HCT116 (cell line): ENCODE measurements at regions not wholly inside any gene's neighbourhood (a gene's known extent, or its start where the extent isn't known, plus 50 kb on each side); places are given as distances from the start of the nearest gene placed in this dataset.

Experiments used
- ATAC-seq: fragments of 200-7000 bp; cut with Tn5 transposase; 2 replicates; pipeline ENCODE4 v1.9.1; 2020; ENCODE audit warnings: mild to moderate bottlenecking, moderate library complexity
- BruUV-seq: library from RNA; stranded (reverse); fragments of 400-500 nt; replicated peaks from 2 replicates; lab custom pipeline; 2021; lab: Mats Ljungman, UMichigan
- CTCF ChIA-PET: fragments of 300-600 bp; sonication (Branson Sonifier 250); formaldehyde crosslinking; loops from one replicate; lab custom pipeline; 2021; ENCODE audit warnings: antibody characterized with exemption; lab: Charles Lee
- POLR2A ChIA-PET: fragments of 300-600, 350-600 bp; sonication (Branson Sonifier 250); formaldehyde crosslinking; loops from one replicate; lab custom pipeline; 2021; ENCODE audit warnings: antibody characterized with exemption; lab: Charles Lee
- RAD21 ChIA-PET, 2 experiments: fragments of 300-600 bp; sonication (Branson Sonifier 250); formaldehyde crosslinking; loops; one replicate each; lab custom pipeline; 2023; ENCODE audit warnings: low total read pairs in 2 of 2; ENCODE audit not compliant: uncharacterized antibody in 2 of 2, unreplicated experiment in 2 of 2, low non-redundant PET in 1 of 2; lab: Charles Lee
- DNase-seq: peaks from one replicate; pipeline ENCODE4 v3.0.0-alpha.2; 2010; ENCODE audit warnings: low read depth, low spot score
- H2AFZ ChIP-seq: fragments of 200-600 bp; shearing (Covaris generic), sonication (generic); 2 replicates; pipeline ENCODE4 v1.6.1; 2017; ENCODE audit warnings: low read depth, mixed run types, mixed read lengths, antibody characterized with exemption, low read length; ENCODE audit not compliant: poor library complexity, severe bottlenecking
- H3K27ac ChIP-seq: 2 replicates; pipeline ENCODE4 v1.5.1; 2012; ENCODE audit warnings: low read depth, low read length
- H3K27me3 ChIP-seq: fragments of 200-600 bp; sonication (generic); 2 replicates; pipeline ENCODE4 v1.6.1; 2016; ENCODE audit warnings: mixed run types, low read length, mixed read lengths; ENCODE audit not compliant: insufficient read depth
- H3K36me3 ChIP-seq, 2 experiments: fragments of 200-500 bp in 1 of 2; fragments of 200-600 bp in 1 of 2; sonication (Bioruptor generic) in 1 of 2; sonication (generic) in 1 of 2; 2 replicates each; pipeline versions ENCODE4 v1.5.1 to v1.6.1; 2014 to 2016; ENCODE audit warnings: low read length in 2 of 2, inconsistent platforms in 1 of 2, mixed read lengths in 1 of 2, mixed run types in 1 of 2; ENCODE audit not compliant: insufficient read depth in 2 of 2, control insufficient read depth in 1 of 2
- H3K4me1 ChIP-seq, 2 experiments: fragments of 200-600 bp in 1 of 2; sonication (generic) in 1 of 2; 2 replicates each; pipeline versions ENCODE4 v1.5.1 to v1.6.1; 2012 to 2017; ENCODE audit warnings: low read length in 2 of 2, inconsistent platforms in 1 of 2, mild to moderate bottlenecking in 1 of 2, mixed read lengths in 1 of 2, mixed run types in 1 of 2, moderate library complexity in 1 of 2; ENCODE audit not compliant: insufficient read depth in 2 of 2, control insufficient read depth in 1 of 2
- H3K4me2 ChIP-seq: fragments of 200-600 bp; sonication (generic); 2 replicates; pipeline ENCODE4 v1.6.1; 2017; ENCODE audit warnings: mixed run types, low read length, mixed read lengths
- H3K4me3 ChIP-seq, 2 experiments: fragments of 200-600 bp in 1 of 2; sonication (generic) in 1 of 2; replicated peaks in 1 of 2; 2 replicates each; pipeline ENCODE4 v1.5.1; 2011 to 2016; ENCODE audit warnings: low read length in 2 of 2, control low read depth in 1 of 2, low read depth in 1 of 2, mild to moderate bottlenecking in 1 of 2, mixed read lengths in 1 of 2, mixed run types in 1 of 2
- H3K79me2 ChIP-seq: fragments of 200-600 bp; sonication (generic); 2 replicates; pipeline ENCODE4 v1.6.1; 2017; ENCODE audit warnings: mild to moderate bottlenecking, mixed run types, low read length, moderate library complexity, mixed read lengths; ENCODE audit not compliant: insufficient read depth
- H3K9ac ChIP-seq: fragments of 200-600 bp; sonication (generic); 2 replicates; pipeline ENCODE4 v1.6.1; 2016; ENCODE audit warnings: low read length, mixed read lengths
- H3K9me2 ChIP-seq: fragments of 200-600 bp; sonication (generic), shearing (Covaris generic); 2 replicates; pipeline ENCODE4 v1.6.1; 2017; ENCODE audit warnings: mixed run types, mild to moderate bottlenecking, moderate library complexity; ENCODE audit not compliant: insufficient read depth
- H3K9me3 ChIP-seq, 2 experiments: fragments of 200-500 bp in 1 of 2; fragments of 200-600 bp in 1 of 2; sonication (Bioruptor generic) in 1 of 2; sonication (generic) in 1 of 2; 2 replicates each; pipeline ENCODE4 v1.6.1; 2014 to 2017; ENCODE audit warnings: low read length in 2 of 2, mixed read lengths in 2 of 2, inconsistent platforms in 1 of 2, low read depth in 1 of 2, mild to moderate bottlenecking in 1 of 2, mixed run types in 1 of 2, moderate library complexity in 1 of 2; ENCODE audit not compliant: control insufficient read depth in 1 of 2, insufficient read depth in 1 of 2
- H4K20me1 ChIP-seq: fragments of 200-600 bp; sonication (generic), shearing (Covaris generic); 2 replicates; pipeline ENCODE4 v1.6.1; 2017; ENCODE audit warnings: mixed run types, mild to moderate bottlenecking, moderate library complexity; ENCODE audit not compliant: insufficient read depth
- CBX3 ChIP-seq: IDR thresholded peaks from 2 replicates; pipeline ENCODE4 v1.6.1; 2012; ENCODE audit warnings: low read depth
- CTCF ChIP-seq, 3 experiments: fragments of 200-600 bp in 1 of 3; sonication (generic) in 1 of 3; IDR thresholded peaks in 2 of 3; conservative IDR thresholded peaks in 1 of 3; 2 replicates each; pipeline ENCODE4 v1.5.1; 2012 to 2017; ENCODE audit warnings: low read depth in 2 of 3, low read length in 2 of 3, antibody characterized with exemption in 1 of 3, borderline replicate concordance in 1 of 3, control low read depth in 1 of 3, mild to moderate bottlenecking in 1 of 3, mixed read lengths in 1 of 3, mixed run types in 1 of 3, moderate library complexity in 1 of 3; ENCODE audit not compliant: insufficient read depth in 1 of 3
- EGR1 ChIP-seq: IDR thresholded peaks from 2 replicates; pipeline ENCODE4 v1.6.1; 2012; ENCODE audit warnings: low read depth
- ELF1 ChIP-seq: IDR thresholded peaks from 2 replicates; pipeline ENCODE4 v1.6.1; 2012; ENCODE audit warnings: low read depth, borderline replicate concordance
- EZH2 ChIP-seq: fragments of 200-600 bp; sonication (generic); IDR thresholded peaks from 2 replicates; pipeline ENCODE4 v1.6.1; 2017; ENCODE audit warnings: antibody characterized with exemption, mixed run types
- EZH2phosphoT487 ChIP-seq: fragments of 200-600 bp; IDR thresholded peaks from 2 replicates; pipeline ENCODE4 v1.6.1; 2018; ENCODE audit warnings: antibody characterized with exemption, borderline replicate concordance
- FOSL1 ChIP-seq: IDR thresholded peaks from 2 replicates; pipeline ENCODE4 v1.6.1; 2012; ENCODE audit warnings: low read depth
- JUND ChIP-seq: IDR thresholded peaks from 2 replicates; pipeline ENCODE4 v1.6.1; 2012
- POLR2A ChIP-seq: IDR thresholded peaks from 2 replicates; pipeline ENCODE4 v1.7.0; 2011; ENCODE audit warnings: borderline replicate concordance; ENCODE audit not compliant: insufficient read depth, insufficient read length; ENCODE audit errors: extremely low read depth
- RAD21 ChIP-seq: IDR thresholded peaks from 2 replicates; pipeline ENCODE4 v1.6.1; 2012; ENCODE audit warnings: low read depth, mild to moderate bottlenecking
- SIN3A ChIP-seq: IDR thresholded peaks from 2 replicates; pipeline ENCODE4 v1.6.1; 2012; ENCODE audit warnings: low read depth
- SP1 ChIP-seq: IDR thresholded peaks from 2 replicates; pipeline ENCODE4 v1.6.1; 2012; ENCODE audit warnings: low read depth
- TCF7L2 ChIP-seq: IDR thresholded peaks from 2 replicates; pipeline ENCODE4 v1.7.0; 2011; ENCODE audit warnings: borderline replicate concordance, inconsistent platforms; ENCODE audit not compliant: insufficient read depth, insufficient read length; ENCODE audit errors: extremely low read depth
- YY1 ChIP-seq: IDR thresholded peaks from 2 replicates; pipeline ENCODE4 v1.6.1; 2011; ENCODE audit warnings: low read length, low read depth, moderate library complexity, mild to moderate bottlenecking; ENCODE audit not compliant: insufficient replicate concordance; ENCODE audit errors: extremely low read depth
- ZNF274 ChIP-seq: fragments of 200-500 bp; sonication (Bioruptor generic); IDR thresholded peaks from 2 replicates; pipeline ENCODE4 v1.6.1; 2014; ENCODE audit warnings: mild to moderate bottlenecking, low read depth, low read length, inconsistent platforms
- intact Hi-C: fragments of 100-400 bp; cut with micrococcal nuclease; formaldehyde crosslinking; loops from 2 replicates; pipeline ENCODE4 v1.10.0; 2022
- TF ChIP-seq, protein P1 (sequence below): IDR thresholded peaks from 2 replicates; pipeline ENCODE4 v1.6.1; 2012
- TF ChIP-seq, protein P2 (sequence below): IDR thresholded peaks from 2 replicates; pipeline ENCODE4 v1.6.1; 2012

DNA sequence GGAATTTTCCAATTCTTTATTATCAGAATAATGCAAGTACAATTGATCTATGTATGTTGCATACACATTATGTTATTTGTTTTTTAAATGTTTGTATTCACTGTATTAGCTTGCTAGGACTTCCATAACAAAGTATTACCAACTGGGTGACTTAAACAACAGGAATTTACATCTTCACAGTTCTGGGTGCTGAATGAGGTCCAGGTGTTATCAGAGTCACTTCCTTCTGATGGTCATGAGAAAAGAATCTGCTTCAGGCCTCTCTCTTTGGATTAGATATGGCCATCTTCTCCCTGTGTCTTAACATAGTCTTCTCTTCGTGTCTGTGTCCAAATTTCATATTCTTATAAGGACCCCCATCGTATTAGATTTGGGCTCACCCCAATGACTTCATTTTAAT, 229.1 kb upstream of the TRPC7 start:
- no peaks in the 10 kb centered on the region for H3K9me2 ChIP-seq
- no peaks in the 10 kb centered on the region for H3K9me3 ChIP-seq
- ChIA-PET POLR2A (no interaction called here), RAD21 (no interaction called here), CTCF (no interaction called here)
- H3K27ac ChIP-seq: no peak overlapping the region
- ATAC-seq: no peak
- TF ChIP-seq SIN3A: no peak
- no peak for TF ChIP-seq TCF7L2
- TF ChIP-seq CBX3: no peak
- TF ChIP-seq EZH2: no peak
- TF ChIP-seq, protein P1, sequence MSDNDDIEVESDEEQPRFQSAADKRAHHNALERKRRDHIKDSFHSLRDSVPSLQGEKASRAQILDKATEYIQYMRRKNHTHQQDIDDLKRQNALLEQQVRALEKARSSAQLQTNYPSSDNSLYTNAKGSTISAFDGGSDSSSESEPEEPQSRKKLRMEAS: no peak
- TF ChIP-seq CTCF (IDR thresholded peaks at IDR 0.05 in 2 of 3, conservative IDR thresholded peaks at IDR 0.05 in 1 of 3; ENCODE audit: borderline replicate concordance in 1 of 3, insufficient read depth in 1 of 3, low read depth in 2 of 3, low read length in 2 of 3): no peak
- no peak for TF ChIP-seq FOSL1
- no peak for DNase-seq
- H3K4me2 ChIP-seq: no peak overlapping the region
- no peaks in the 10 kb centered on the region for H3K4me1 ChIP-seq
- H2AFZ ChIP-seq: no peak overlapping the region
- H4K20me1 ChIP-seq: no peaks in the 10 kb centered on the region
- H3K4me3 ChIP-seq: no peak overlapping the region
- no TSS peak for BruUV-seq
- no peak overlapping the region for H3K9ac ChIP-seq
- H3K27me3 ChIP-seq: no peaks in the 10 kb centered on the region; the same call in 1 of the 2 replicates
- no peaks in the 10 kb centered on the region for H3K79me2 ChIP-seq
- intact Hi-C loops: no loop called here
- H3K36me3 ChIP-seq: no peaks in the 10 kb centered on the region

- Histone ChIP-seq H2AFZ (no peak overlapping the region), H3K4me1 (no peaks in the 10 kb centered on the region), H3K36me3 (no peaks in the 10 kb centered on the region), H3K9ac (no peak overlapping the region), H4K20me1 (no peaks in the 10 kb centered on the region), H3K27me3 (no peaks in the 10 kb centered on the region; the same call in 1 of the 2 replicates), H3K4me3 (no peak overlapping the region), H3K4me2 (no peak overlapping the region), H3K9me3 (no peaks in the 10 kb centered on the region), H3K9me2 (no peaks in the 10 kb centered on the region), H3K79me2 (no peaks in the 10 kb centered on the region), H3K27ac (no peak overlapping the region)
- no peak for ATAC-seq
- CTCF ChIA-PET: no interaction called here
- no peak for DNase-seq
- no TSS peak for BruUV-seq
- POLR2A ChIA-PET: no interaction called here
- RAD21 ChIA-PET: no interaction called here
- intact Hi-C loops: no loop called here
- no peak for TF ChIP-seq ZNF274
- TF ChIP-seq ELF1: no peak
- TF ChIP-seq, protein P2, sequence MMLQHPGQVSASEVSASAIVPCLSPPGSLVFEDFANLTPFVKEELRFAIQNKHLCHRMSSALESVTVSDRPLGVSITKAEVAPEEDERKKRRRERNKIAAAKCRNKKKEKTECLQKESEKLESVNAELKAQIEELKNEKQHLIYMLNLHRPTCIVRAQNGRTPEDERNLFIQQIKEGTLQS: no peak
- no peak for TF ChIP-seq CTCF (IDR thresholded peaks at IDR 0.05 in 2 of 3, conservative IDR thresholded peaks at IDR 0.05 in 1 of 3; ENCODE audit: borderline replicate concordance in 1 of 3, insufficient read depth in 1 of 3, low read depth in 2 of 3, low read length in 2 of 3)
- no peak for TF ChIP-seq POLR2A
- TF ChIP-seq, protein P1: no peak
- TF ChIP-seq EZH2: no peak
- no peak for TF ChIP-seq SP1
- TF ChIP-seq RAD21: no peak
- TF ChIP-seq YY1: no peak
- TF ChIP-seq EGR1: no peak
- TF ChIP-seq JUND: no peak
- TF ChIP-seq EZH2phosphoT487: no peak
- no peak for TF ChIP-seq CBX3
Measured at GRCh38 chr5:136590581-136590980, 225.2 kb upstream of the TRPC7 start.
